Right ventricle myocardium inferior (tissue), 1 donor: ENCODE measurements at regions not wholly inside any gene's neighbourhood (a gene's known extent, or its start where the extent isn't known, plus 50 kb on each side); places are given as distances from the start of the nearest gene placed in this dataset.
"Not testable (repeated sequence)": the region's sequence is repeated elsewhere in the genome, so short reads cannot be mapped to it uniquely, and the experiment has no call there.

ENCODE experiments used
- ATAC-seq: fragments of 200-7000 bp; cut with Tn5 transposase; one replicate; pipeline ENCODE4 v1.9.1; 2020; ENCODE audit warnings: mild to moderate bottlenecking, moderate library complexity
- DNase-seq: peaks from one replicate; pipeline ENCODE4 v3.0.0; 2021; ENCODE audit errors: missing footprints
- intact Hi-C: fragments of 100-400 bp; cut with DNase I; formaldehyde crosslinking; loops from one replicate; pipeline ENCODE4 v1.11.0; 2022
- donor health status: DM: no; HTN: yes; CAD: no; lungs with severe emphysema.

- no peak for ATAC-seq
- DNase-seq, result no peak
- intact Hi-C loops, result loop anchor here (10.0 kb wide), 1 partner anchor 424 kb away; no protein-coding TSS in a partner anchor
These were observed 256.8 kb upstream of the RARB start for GRCh38 chr3:25171118-25171807.

GRCh38 chr3:25171897-25172296, 256.2 kb upstream of the RARB start:
- no peak for DNase-seq
- intact Hi-C loops, result loop anchor here (10.0 kb wide), 1 partner anchor 423 kb away; no protein-coding TSS in a partner anchor

GRCh38 chr3:25173606-25174005, 254.5 kb upstream of the RARB start:
- no peak for DNase-seq
- intact Hi-C loops, result loop anchor here (10.0 kb wide), 1 partner anchor 421 kb away; no protein-coding TSS in a partner anchor
- ATAC-seq, result no peak

More at GRCh38 chr3:25171897-25172296, 256.2 kb upstream of the RARB start:
- no peak for ATAC-seq

GRCh38 chr3:25174251-25174650, 253.8 kb upstream of the RARB start:
- intact Hi-C loops, result loop anchor here (10.0 kb wide), 1 partner anchor 421 kb away; no protein-coding TSS in a partner anchor
- DNase-seq, result no peak
- ATAC-seq, result no peak

- DNase-seq, result no peak
- ATAC-seq, result no peak
- intact Hi-C loops, result loop anchor here (10.0 kb wide), 1 partner anchor 418 kb away; no protein-coding TSS in a partner anchor
These were observed 251.0 kb upstream of the RARB start for GRCh38 chr3:25177041-25177440.

- intact Hi-C loops, result loop anchor here (10.0 kb wide), 1 partner anchor 416 kb away; no protein-coding TSS in a partner anchor
- ATAC-seq (peak; percentile 65), DNase-seq (no peak)
These were observed 249.4 kb upstream of the RARB start for GRCh38 chr3:25178672-25179071.

- intact Hi-C loops, result no loop called here
- ATAC-seq, result no peak
These were observed 247.0 kb upstream of the RARB start for GRCh38 chr3:25181096-25181495.

GRCh38 chr3:25182794-25183193, 245.3 kb upstream of the RARB start:
- no peak for DNase-seq
- intact Hi-C loops, result no loop called here

More at GRCh38 chr3:25181096-25181495, 247.0 kb upstream of the RARB start:
- DNase-seq, result no peak

GRCh38 chr3:25184641-25185250, 243.3 kb upstream of the RARB start:
- ATAC-seq, result no peak
- no peak for DNase-seq
- intact Hi-C loops, result no loop called here

More at GRCh38 chr3:25182794-25183193, 245.3 kb upstream of the RARB start:
- no peak for ATAC-seq

- intact Hi-C loops, result no loop called here
- DNase-seq, result no peak
- no peak for ATAC-seq
These were observed 236.4 kb upstream of the RARB start for GRCh38 chr3:25191673-25192072.

GRCh38 chr3:25199567-25199966, 228.5 kb upstream of the RARB start:
- DNase-seq, ATAC-seq, intact Hi-C loops: not testable (repeated sequence)

- ATAC-seq, result no peak
- no peak for DNase-seq
- intact Hi-C loops, result no loop called here
These were observed 215.3 kb upstream of the RARB start for GRCh38 chr3:25212736-25213135.

- DNase-seq (no peak), ATAC-seq (no peak)
- intact Hi-C loops, result no loop called here
These were observed 214.0 kb upstream of the RARB start for GRCh38 chr3:25214034-25214433.

- DNase-seq (no peak), ATAC-seq (no peak)
- intact Hi-C loops, result no loop called here
These were observed 209.7 kb upstream of the RARB start for GRCh38 chr3:25218362-25218761.

- intact Hi-C loops, result no loop called here
- DNase-seq (no peak), ATAC-seq (no peak)
These were observed 201.3 kb upstream of the RARB start for GRCh38 chr3:25226747-25227146.

GRCh38 chr3:25229586-25229985, 198.5 kb upstream of the RARB start:
- DNase-seq (no peak), ATAC-seq (no peak)
- intact Hi-C loops, result no loop called here

GRCh38 chr3:25235031-25235430, 193.0 kb upstream of the RARB start:
- DNase-seq, result no peak
- intact Hi-C loops, result no loop called here

GRCh38 chr3:25235466-25235865, 192.6 kb upstream of the RARB start:
- DNase-seq (no peak), ATAC-seq (no peak)
- intact Hi-C loops, result no loop called here

More at GRCh38 chr3:25235031-25235430, 193.0 kb upstream of the RARB start:
- no peak for ATAC-seq

GRCh38 chr3:25237602-25238001, 190.5 kb upstream of the RARB start:
- DNase-seq (no peak), ATAC-seq (no peak)
- intact Hi-C loops, result no loop called here

GRCh38 chr3:25239042-25239441, 189.0 kb upstream of the RARB start:
- intact Hi-C loops, result no loop called here

More at GRCh38 chr3:25239042-25239441, 189.0 kb upstream of the RARB start:
- DNase-seq, result no peak
- no peak for ATAC-seq
